OCI-LY7 (cell line): ENCODE measurements at regions not wholly inside any gene's neighbourhood (a gene's known extent, or its start where the extent isn't known, plus 50 kb on each side); places are given as distances from the start of the nearest gene placed in this dataset.

Experiments used
- EZH2phosphoT487 ChIP-seq: fragments of 200-600 bp; sonication (generic); IDR thresholded peaks from 2 replicates; pipeline ENCODE4 v1.6.1; 2018; ENCODE audit warnings: low read depth, borderline replicate concordance, mild to moderate bottlenecking, mixed run types, antibody characterized with exemption, low read length, moderate library complexity, mixed read lengths
- TF ChIP-seq, protein P1 (sequence below): fragments of 200-600 bp; sonication (generic); conservative IDR thresholded peaks from 2 replicates; pipeline ENCODE4 v1.5.1; 2014; ENCODE audit warnings: mild to moderate bottlenecking, antibody characterized with exemption, low read length, moderate library complexity, mixed read lengths

DNA sequence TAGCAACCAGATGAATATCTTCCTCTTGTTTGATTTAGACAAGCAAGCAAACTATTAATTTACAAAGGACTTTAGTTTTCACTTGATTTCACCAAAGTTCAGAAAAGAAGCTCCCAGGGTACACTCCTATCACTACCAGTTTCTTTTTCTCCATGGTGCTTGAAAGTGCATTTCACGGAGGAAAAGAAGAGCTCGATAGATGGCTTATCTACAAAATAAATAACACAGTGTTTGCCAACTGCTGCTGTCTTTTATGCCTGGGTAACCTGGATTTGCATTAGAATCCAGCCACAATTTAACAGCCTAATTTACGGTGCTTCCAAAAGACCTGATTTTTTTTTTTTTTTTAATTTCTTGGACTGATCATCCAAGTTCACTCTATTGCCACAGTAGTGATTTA is 275.7 kb downstream of the GPR37 start:
- TF ChIP-seq, protein P1, sequence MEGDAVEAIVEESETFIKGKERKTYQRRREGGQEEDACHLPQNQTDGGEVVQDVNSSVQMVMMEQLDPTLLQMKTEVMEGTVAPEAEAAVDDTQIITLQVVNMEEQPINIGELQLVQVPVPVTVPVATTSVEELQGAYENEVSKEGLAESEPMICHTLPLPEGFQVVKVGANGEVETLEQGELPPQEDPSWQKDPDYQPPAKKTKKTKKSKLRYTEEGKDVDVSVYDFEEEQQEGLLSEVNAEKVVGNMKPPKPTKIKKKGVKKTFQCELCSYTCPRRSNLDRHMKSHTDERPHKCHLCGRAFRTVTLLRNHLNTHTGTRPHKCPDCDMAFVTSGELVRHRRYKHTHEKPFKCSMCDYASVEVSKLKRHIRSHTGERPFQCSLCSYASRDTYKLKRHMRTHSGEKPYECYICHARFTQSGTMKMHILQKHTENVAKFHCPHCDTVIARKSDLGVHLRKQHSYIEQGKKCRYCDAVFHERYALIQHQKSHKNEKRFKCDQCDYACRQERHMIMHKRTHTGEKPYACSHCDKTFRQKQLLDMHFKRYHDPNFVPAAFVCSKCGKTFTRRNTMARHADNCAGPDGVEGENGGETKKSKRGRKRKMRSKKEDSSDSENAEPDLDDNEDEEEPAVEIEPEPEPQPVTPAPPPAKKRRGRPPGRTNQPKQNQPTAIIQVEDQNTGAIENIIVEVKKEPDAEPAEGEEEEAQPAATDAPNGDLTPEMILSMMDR, result no peak
- no peak for TF ChIP-seq EZH2phosphoT487
